ENCODE measurements at regions not wholly inside any gene's neighbourhood (a gene's known extent, or its start where the extent isn't known, plus 50 kb on each side); places are given as distances from the start of the nearest gene placed in this dataset.

DNA sequence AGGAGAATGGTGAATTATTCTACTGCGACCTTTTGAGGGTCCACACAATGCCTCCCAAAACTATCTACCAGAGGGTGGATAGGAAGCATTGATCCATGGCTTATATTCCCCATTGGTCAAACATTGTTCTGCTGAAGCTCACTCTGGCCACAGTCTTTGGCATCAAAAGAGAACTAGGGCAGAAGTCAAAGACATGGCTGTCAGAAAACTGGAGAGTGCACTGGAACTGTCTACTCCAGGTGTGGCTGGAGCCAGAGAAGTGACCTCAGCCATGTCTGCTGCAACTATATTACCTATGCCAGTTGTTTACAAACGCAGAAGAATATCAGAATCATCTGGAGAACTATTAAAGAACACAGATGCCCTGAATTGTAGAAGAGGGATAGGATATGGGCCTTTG, 238.7 kb upstream of the USP25 start:
- no peaks in the 10 kb centered on the region for H3K27me3 Mint-ChIP-seq
- H3K4me3 Mint-ChIP-seq: no peak overlapping the region
- peaks cover 2% of the 10 kb centered on the region for H3K4me1 Mint-ChIP-seq
- no peaks in the 10 kb centered on the region for H3K9me3 Mint-ChIP-seq
- H3K36me3 Mint-ChIP-seq: no peaks in the 10 kb centered on the region
- DNase-seq: no peak
- no peak overlapping the region for H3K27ac Mint-ChIP-seq

DNA sequence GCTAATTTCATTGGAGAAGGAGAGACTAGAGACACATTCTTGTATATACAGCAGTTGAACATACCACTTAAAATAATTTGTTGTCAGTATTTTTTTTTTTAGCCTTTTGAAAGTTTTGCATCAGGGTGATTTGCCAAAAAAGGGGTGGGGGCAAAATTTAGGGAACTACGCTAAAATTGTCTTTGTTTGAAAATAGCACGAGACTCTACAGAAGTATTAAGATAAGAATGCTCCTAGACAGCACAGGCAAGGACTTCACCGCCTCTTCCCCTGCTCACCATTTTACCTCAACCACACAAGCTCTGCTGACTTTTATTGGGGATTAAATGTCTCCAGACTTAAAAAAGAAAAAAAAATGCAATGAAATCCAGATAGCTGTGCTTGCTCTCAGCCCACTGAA, 236.1 kb upstream of the USP25 start:
- H3K9me3 Mint-ChIP-seq: no peaks in the 10 kb centered on the region
- H3K27me3 Mint-ChIP-seq: no peaks in the 10 kb centered on the region
- H3K4me1 Mint-ChIP-seq: peaks cover 2% of the 10 kb centered on the region
- H3K36me3 Mint-ChIP-seq: no peaks in the 10 kb centered on the region
- no peak overlapping the region for H3K4me3 Mint-ChIP-seq
- DNase-seq: no peak
- no peak overlapping the region for H3K27ac Mint-ChIP-seq

DNA sequence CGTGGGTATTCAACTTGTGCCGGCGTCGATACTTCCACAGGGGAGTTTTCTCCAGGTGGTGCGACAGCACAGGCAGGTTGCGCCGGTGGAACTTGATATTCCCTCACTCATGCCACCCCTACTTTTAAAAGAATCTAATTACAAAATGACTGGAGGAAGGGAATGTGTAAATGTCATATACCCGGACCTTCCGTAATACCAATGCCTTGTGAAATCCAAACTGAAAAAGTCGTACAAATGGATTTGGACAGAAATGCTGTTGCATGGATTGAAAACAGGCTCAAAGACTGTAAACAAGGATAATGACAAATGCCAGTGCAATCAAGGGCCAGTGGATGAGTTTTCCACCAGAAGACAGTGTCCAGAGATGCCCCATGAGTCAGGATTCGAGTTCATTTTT, 235.3 kb upstream of the USP25 start:
- no peaks in the 10 kb centered on the region for H3K27me3 Mint-ChIP-seq
- H3K27ac Mint-ChIP-seq: no peak overlapping the region
- H3K9me3 Mint-ChIP-seq: no peaks in the 10 kb centered on the region
- H3K4me1 Mint-ChIP-seq: peaks cover 2% of the 10 kb centered on the region
- no peaks in the 10 kb centered on the region for H3K36me3 Mint-ChIP-seq
- DNase-seq: no peak
- H3K4me3 Mint-ChIP-seq: no peak overlapping the region

DNA sequence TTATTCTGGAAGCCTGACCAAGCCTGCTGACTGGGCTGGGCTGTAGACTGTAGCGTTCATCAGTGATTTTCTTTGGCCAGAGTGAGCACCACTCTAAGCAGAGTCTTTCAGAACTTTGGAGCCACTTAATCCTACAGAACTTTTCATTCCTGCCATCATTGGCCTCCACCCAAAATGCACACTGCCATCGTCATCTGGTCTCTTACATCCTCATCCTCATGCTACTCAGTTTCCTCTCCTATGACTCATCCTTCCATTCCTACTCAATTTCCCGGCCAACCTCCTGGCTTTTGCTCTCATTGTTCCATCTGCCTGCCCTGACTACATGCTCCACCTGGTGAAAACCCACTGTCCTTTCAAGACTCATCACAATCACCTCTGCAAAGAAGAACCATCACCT, 233.8 kb upstream of the USP25 start:
- Mint-ChIP-seq H3K27me3 (no peaks in the 10 kb centered on the region), H3K4me1 (peaks cover under 1% of the 10 kb centered on the region), H3K36me3 (no peaks in the 10 kb centered on the region), H3K4me3 (no peak overlapping the region), H3K9me3 (no peaks in the 10 kb centered on the region), H3K27ac (no peak overlapping the region)
- no peak for DNase-seq

DNA sequence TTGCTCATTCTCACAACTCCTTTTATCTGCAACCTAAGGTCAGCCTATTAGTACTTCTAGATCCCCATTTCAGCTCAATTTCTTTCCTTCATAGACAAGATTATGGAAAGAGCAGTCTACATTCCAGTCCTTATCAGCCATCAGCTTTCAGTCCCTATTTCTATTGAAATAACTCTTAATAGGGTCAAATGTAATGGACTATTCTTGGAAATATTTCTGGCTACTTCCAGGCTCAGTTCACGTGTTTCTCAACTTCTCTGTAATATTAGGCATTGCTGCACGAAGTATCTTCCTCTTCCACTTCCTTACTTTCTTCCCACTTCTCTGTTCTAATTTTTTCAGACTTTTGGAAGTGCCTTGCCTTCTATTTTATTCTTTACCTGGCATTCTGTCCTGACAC, 232.9 kb upstream of the USP25 start:
- H3K27me3 Mint-ChIP-seq: no peaks in the 10 kb centered on the region
- no peaks in the 10 kb centered on the region for H3K4me1 Mint-ChIP-seq
- no peak for DNase-seq
- H3K36me3 Mint-ChIP-seq: no peaks in the 10 kb centered on the region
- no peak overlapping the region for H3K27ac Mint-ChIP-seq
- no peaks in the 10 kb centered on the region for H3K9me3 Mint-ChIP-seq
- no peak overlapping the region for H3K4me3 Mint-ChIP-seq

DNA sequence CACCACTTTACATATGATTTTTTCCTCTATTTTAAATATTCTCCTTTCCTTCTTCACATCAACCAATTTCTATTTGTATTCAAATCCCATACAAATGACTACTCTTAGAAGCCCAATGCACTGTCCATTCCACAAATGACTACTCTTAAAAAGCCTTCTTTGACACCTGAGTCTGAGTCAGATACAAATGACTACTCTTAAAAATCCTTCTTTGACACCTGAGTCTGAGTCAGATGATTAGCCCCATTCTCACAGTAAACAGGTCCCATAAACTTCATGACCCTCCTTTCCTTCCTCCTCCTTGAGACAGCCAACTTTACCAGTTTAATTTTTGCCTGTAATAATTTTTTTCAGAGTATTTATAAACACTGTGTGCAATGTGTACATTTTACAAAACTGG, 231.3 kb upstream of the USP25 start:
- H3K27me3 Mint-ChIP-seq: no peaks in the 10 kb centered on the region
- no peak overlapping the region for H3K27ac Mint-ChIP-seq
- no peaks in the 10 kb centered on the region for H3K4me1 Mint-ChIP-seq
- H3K9me3 Mint-ChIP-seq: no peaks in the 10 kb centered on the region
- H3K36me3 Mint-ChIP-seq: no peaks in the 10 kb centered on the region
- no peak for DNase-seq
- H3K4me3 Mint-ChIP-seq: no peak overlapping the region

DNA sequence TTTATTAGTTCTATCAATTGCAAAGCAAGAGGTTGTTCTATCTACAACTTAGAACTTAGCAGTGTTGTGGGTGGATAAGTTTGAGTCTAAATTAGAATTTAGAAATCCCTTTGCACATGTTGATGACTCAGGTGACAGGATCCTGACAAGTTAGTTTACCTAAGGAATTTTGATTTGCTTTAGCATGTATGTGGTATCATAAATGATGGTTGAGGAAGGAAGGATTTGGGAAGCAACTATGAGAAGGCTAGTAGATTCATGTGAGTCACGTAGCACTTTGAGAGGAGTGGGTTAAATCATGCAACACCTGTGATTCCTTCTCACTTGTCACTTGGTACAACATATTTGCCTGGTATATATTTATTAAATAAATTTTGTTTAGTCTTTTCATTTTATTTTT, 223.7 kb upstream of the USP25 start:
- Mint-ChIP-seq H3K27ac (no peak overlapping the region), H3K4me1 (no peaks in the 10 kb centered on the region), H3K27me3 (no peaks in the 10 kb centered on the region), H3K4me3 (no peak overlapping the region), H3K9me3 (peaks cover 1% of the 10 kb centered on the region), H3K36me3 (no peaks in the 10 kb centered on the region)
- no peak for DNase-seq

DNA sequence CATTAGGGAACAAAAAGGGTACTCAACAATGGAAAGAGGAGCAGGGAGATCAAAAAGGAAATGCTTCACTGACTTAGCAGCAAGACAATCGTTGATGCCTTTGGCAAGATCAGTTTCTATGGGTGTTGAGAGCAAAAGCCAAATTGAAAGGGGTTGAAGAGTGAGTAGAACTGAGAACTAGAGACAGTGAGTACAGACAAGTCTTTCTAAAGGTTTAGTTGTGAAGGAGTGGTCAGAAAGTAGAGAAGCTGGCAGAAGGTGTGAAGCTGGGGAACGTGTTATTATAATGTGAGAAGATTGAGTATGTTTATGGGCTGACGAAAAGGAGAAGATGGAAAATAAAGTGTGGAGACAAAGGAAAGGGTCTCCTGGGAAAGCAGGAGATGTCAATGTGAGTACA, 221.2 kb upstream of the USP25 start:
- Mint-ChIP-seq H3K4me3 (no peak overlapping the region), H3K27me3 (no peaks in the 10 kb centered on the region), H3K36me3 (no peaks in the 10 kb centered on the region), H3K27ac (no peak overlapping the region), H3K4me1 (no peaks in the 10 kb centered on the region), H3K9me3 (peaks cover 1% of the 10 kb centered on the region)
- no peak for DNase-seq

DNA sequence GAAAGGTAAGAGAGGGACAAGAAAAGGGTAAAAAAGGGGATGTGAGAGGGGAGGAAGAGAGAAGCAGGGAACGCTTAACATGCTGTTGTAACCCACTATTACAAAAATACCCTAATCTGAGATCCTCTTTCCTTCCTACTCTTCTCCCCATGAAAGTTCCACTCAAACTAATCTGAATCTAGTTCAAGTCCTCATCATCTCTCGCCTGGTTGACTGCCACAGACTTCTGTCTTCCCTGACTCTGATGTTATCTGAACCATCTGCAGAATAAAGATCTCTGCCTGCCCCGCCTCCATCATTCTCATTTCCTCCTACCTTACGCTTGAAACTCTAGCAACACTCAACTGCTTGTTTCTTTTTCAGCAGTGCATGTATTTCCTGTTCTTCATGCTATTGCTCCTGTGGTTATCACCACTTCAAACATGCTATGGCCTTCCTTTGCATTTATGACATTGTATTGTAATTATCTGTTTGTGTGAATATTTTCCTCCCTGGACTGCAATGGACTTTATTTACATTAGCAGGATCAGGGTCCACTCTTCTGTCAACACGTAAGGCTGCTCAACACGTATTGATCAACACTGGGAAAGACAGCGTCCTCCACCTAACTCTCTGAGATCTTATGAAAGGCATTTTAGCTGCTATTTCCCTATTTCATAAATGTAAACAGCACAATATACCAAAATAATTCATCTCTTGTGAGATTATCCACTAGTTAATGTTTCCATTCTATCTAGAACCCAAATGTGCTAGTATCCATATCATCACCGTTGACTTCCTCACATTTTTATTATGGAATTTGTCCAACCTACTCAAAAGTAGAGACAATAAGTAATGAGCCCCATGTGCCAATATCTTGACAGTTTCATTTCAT, 215.5 kb upstream of the USP25 start:
- Mint-ChIP-seq H3K27ac (peak overlapping the region; percentile 92), H3K27me3 (no peaks in the 10 kb centered on the region), H3K4me3 (peak overlapping the region; percentile 68), H3K4me1 (peaks cover 21% of the 10 kb centered on the region), H3K9me3 (peaks cover 4% of the 10 kb centered on the region), H3K36me3 (peaks cover 3% of the 10 kb centered on the region)
- DNase-seq: peak; percentile 9

DNA sequence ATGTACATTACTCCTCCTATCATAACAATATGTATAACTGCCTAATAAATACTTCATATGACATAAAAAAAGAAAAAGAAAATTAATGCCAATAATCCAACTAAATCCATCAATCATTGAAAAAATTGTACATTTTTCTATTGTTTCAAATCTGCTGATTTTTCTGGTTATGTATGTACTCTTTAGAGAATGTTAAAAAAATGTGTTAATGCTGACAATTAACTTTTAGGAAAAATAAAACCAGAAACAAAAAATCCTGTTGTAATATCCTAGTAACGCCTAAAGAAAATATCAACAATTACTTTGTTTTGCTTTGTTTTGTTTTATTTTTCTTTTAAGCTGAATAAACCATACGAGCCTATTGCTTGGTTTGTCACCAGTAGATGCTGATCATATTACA, 213.9 kb upstream of the USP25 start:
- Mint-ChIP-seq H3K4me1 (peaks cover 27% of the 10 kb centered on the region), H3K27ac (no peak overlapping the region), H3K4me3 (no peak overlapping the region), H3K36me3 (peaks cover 3% of the 10 kb centered on the region), H3K9me3 (peaks cover 4% of the 10 kb centered on the region), H3K27me3 (no peaks in the 10 kb centered on the region)
- DNase-seq: no peak

DNA sequence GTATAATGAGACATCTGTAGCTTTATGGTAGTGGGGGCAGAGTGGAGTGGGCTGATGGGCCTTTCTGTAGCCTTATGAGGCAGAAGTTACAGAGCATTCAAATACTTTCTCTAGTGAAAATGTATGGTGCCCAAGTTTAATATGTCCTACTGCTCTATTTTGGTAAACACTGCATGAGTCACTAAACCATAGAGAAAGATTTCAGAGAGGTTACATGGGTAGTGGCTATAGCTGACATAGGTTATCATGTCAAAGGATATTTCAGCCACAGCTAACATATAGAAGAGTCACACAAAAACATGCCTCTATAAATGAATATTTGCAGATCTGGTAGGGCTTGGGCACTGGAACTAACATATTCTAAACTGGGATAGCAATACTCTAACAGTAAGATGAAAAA, 212.4 kb upstream of the USP25 start:
- Mint-ChIP-seq H3K27ac (no peak overlapping the region), H3K4me3 (no peak overlapping the region), H3K4me1 (peaks cover 31% of the 10 kb centered on the region), H3K9me3 (peaks cover 4% of the 10 kb centered on the region), H3K36me3 (peaks cover 3% of the 10 kb centered on the region), H3K27me3 (no peaks in the 10 kb centered on the region)
- DNase-seq: no peak

DNA sequence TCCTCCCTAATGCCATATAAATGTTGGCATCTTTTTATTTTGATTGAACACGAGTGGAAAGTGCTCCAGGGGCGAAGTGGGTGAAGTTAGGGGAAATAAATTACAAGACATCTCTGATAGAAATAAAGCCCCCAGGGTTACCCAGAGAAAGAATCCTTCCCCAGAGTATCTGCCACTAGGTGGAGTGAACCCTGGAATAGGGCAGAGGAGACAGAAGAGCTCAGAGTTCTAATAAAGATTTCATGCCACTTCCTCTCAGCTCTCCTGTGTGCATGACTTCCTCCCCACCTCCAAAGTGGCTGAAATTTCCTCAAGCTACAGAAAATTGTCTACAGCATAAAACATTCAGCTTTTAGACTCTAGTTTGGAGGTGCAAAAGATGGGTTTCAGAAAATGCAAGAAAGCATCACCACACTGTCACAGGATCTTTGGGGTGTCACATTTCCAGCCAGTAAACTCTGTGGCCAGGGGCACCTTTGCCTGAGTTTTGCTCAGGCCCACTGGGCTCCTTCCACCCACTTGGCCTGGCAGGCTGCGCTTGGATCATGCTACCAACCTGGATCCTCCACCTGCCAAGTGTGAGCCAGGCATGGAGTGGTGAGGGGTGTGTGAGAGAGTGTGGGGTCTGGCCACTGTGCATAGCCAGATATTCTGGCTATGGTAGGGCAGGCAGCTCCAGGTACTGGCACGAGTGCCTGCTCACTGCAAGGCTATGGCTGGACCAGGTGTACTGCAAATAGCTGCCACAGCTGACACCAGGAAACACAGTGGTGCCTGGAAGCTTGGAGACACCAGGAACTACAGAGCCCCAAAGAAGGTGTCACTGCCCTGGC, 208.8 kb upstream of the USP25 start:
- Mint-ChIP-seq H3K9me3 (peaks cover 3% of the 10 kb centered on the region), H3K4me1 (peaks cover 29% of the 10 kb centered on the region), H3K36me3 (no peaks in the 10 kb centered on the region), H3K4me3 (no peak overlapping the region), H3K27ac (no peak overlapping the region), H3K27me3 (no peaks in the 10 kb centered on the region)
- DNase-seq: no peak

DNA sequence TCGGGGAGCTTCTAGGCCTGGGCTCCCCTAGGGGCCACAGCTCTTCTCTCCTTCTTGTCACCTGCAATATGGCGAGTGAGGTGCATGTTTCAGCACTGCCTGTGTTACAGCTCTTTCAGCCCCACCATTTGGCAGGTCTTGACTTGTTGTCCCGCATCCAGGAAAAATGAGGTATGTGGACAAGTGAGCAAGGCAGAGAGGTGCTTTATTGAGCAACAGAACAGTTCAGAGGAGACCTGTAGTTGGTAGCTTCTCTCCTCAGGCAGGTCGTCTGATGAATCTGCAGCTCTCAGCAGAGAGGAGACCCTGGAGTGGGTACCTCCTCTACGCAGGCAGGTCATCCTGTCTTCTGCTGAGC, 208.2 kb upstream of the USP25 start:
- DNase-seq: no peak
- H3K27ac Mint-ChIP-seq: no peak overlapping the region
- H3K36me3 Mint-ChIP-seq: no peaks in the 10 kb centered on the region
- no peaks in the 10 kb centered on the region for H3K27me3 Mint-ChIP-seq
- H3K4me1 Mint-ChIP-seq: peaks cover 31% of the 10 kb centered on the region
- H3K9me3 Mint-ChIP-seq: peaks cover 3% of the 10 kb centered on the region
- no peak overlapping the region for H3K4me3 Mint-ChIP-seq

DNA sequence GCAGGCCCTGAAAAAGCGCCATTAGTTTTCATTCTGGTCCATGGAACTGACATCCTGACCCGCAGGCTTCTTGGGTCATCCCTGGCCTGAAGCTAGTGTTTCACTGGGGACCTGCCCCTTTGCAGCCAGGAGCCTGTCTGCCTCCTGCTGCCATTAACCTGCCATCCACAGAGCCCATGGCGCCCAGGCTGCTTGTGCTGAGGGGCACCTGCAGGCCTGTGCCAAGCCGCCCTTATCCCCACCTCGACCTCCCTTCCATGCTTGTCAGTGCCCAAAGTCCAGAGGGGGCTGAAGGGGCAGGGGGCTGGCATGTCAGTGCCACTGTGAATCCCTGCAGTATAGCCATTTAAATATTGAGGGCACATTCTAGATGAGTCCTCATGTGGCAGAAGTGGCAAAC, 207.6 kb upstream of the USP25 start:
- Mint-ChIP-seq H3K4me1 (peaks cover 34% of the 10 kb centered on the region), H3K27me3 (no peaks in the 10 kb centered on the region), H3K4me3 (no peak overlapping the region), H3K36me3 (no peaks in the 10 kb centered on the region), H3K27ac (no peak overlapping the region), H3K9me3 (peaks cover 3% of the 10 kb centered on the region)
- no peak for DNase-seq

DNA sequence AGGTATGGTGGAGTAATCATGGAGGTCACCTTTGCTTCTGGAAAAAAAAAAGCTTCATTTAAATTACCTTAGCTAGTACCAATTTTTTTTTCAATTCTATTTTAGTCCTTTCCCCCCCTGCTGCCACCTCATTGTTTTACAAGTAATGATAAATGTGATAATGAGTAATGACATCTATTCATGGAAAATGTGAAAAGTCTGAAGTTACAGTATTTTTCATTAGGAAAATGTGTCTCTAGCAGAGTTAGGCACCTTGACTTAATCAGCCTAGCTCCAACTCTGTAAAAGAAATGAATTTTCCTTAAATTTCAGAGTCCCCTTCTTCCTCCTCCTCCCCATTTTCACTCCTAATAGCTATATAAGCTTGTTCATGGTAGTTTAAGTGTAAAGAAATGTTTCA, 204.9 kb upstream of the USP25 start:
- Mint-ChIP-seq H3K9me3 (peaks cover 1% of the 10 kb centered on the region), H3K27me3 (no peaks in the 10 kb centered on the region), H3K4me3 (no peak overlapping the region), H3K27ac (no peak overlapping the region), H3K4me1 (peaks cover 30% of the 10 kb centered on the region), H3K36me3 (peaks cover 1% of the 10 kb centered on the region)
- no peak for DNase-seq

DNA sequence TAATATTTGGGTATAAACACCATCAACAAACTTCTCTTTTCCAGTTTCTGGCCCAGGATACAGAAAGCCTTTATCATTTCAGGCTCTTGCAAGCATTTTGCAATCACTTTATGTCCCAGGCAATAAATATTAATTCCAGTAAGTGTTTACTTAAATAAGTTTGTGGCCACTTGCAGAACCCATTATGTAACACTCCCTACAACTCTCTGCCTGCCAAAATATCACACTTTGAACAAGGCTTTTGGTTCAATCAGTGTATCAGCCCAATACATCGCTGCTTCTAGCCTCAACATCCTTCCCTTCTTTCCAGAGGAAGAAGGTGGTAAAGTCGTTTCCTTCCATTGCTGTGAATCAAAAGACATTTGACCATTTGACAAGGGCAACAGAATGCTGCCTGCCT, 203.0 kb upstream of the USP25 start:
- no peak for DNase-seq
- Mint-ChIP-seq H3K27ac (no peak overlapping the region), H3K4me3 (no peak overlapping the region), H3K9me3 (peaks cover 6% of the 10 kb centered on the region), H3K36me3 (peaks cover 2% of the 10 kb centered on the region), H3K27me3 (no peaks in the 10 kb centered on the region), H3K4me1 (peaks cover 20% of the 10 kb centered on the region)
